ENCODE measurements at regions not wholly inside any gene's neighbourhood (a gene's known extent, or its start where the extent isn't known, plus 50 kb on each side); places are given as distances from the start of the nearest gene placed in this dataset.

GRCh38 chr2:239727182-239727775 lies 297.9 kb downstream of the NDUFA10 start:
- TF ChIP-seq, protein P1, sequence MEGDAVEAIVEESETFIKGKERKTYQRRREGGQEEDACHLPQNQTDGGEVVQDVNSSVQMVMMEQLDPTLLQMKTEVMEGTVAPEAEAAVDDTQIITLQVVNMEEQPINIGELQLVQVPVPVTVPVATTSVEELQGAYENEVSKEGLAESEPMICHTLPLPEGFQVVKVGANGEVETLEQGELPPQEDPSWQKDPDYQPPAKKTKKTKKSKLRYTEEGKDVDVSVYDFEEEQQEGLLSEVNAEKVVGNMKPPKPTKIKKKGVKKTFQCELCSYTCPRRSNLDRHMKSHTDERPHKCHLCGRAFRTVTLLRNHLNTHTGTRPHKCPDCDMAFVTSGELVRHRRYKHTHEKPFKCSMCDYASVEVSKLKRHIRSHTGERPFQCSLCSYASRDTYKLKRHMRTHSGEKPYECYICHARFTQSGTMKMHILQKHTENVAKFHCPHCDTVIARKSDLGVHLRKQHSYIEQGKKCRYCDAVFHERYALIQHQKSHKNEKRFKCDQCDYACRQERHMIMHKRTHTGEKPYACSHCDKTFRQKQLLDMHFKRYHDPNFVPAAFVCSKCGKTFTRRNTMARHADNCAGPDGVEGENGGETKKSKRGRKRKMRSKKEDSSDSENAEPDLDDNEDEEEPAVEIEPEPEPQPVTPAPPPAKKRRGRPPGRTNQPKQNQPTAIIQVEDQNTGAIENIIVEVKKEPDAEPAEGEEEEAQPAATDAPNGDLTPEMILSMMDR (conservative IDR thresholded peaks at IDR 0.05 in 1 of 2, IDR thresholded peaks at IDR 0.05 in 1 of 2; ENCODE audit: low read depth in 1 of 2, low read length in 2 of 2) = no peak
- no peak for TF ChIP-seq EZH2 (IDR thresholded peaks at IDR 0.05; ENCODE audit: low read length, missing control alignments)
